ENCODE measurements at regions not wholly inside any gene's neighbourhood (a gene's known extent, or its start where the extent isn't known, plus 50 kb on each side); places are given as distances from the start of the nearest gene placed in this dataset.

DNA sequence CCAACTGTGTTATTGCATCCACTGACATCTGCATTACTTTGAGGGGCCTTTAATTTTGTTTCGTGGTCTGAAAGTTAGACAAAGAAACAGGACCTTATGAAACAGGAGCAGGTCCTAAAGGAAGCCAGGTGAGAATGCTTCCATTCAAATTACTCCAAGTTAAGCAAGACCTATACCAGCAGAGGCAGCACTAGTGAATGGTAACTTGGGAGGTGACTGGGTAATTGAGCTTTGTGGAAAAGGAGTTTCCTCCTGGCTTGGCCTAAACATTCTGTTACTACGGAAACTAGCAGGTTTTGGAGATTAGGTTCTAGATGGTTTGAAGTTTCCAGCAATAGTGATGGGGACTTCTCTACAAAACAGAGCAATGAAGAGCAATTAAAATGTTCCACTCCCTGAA is 173.5 kb downstream of the NKX6-1 start:
- whole genome bisulfite sequencing: 74% methylated on average over 2 of the region's 2 CpGs
- Histone ChIP-seq H3K9me3 (ENCODE audit: control insufficient read depth in 4 of 4, low read length in 3 of 4) (no peaks in the 10 kb centered on the region), H3K4me3 (ENCODE audit: low read depth in 1 of 3, low read length in 3 of 3) (no peak overlapping the region), H3K36me3 (ENCODE audit: control insufficient read depth in 4 of 4, insufficient read depth in 3 of 4, low read depth in 1 of 4, low read length in 3 of 4) (no peaks in the 10 kb centered on the region), H3K4me1 (ENCODE audit: control insufficient read depth in 4 of 4, insufficient read depth in 4 of 4, low read length in 3 of 4) (no peaks in the 10 kb centered on the region), H3K9ac (ENCODE audit: low read depth in 1 of 2, low read length in 2 of 2) (no peak overlapping the region), H3K27me3 (ENCODE audit: control insufficient read depth in 4 of 4, insufficient read depth in 4 of 4, low read length in 3 of 4) (no peaks in the 10 kb centered on the region), H3K27ac (ENCODE audit: low read depth in 1 of 2, low read length in 2 of 2) (no peak overlapping the region)
- no peak for TF ChIP-seq TAF1 (conservative IDR thresholded peaks at IDR 0.05)
- no peak for TF ChIP-seq SP1 (IDR thresholded peaks at IDR 0.05)
- no peak for TF ChIP-seq HNF4G (IDR thresholded peaks at IDR 0.05)
- TF ChIP-seq, protein P1, sequence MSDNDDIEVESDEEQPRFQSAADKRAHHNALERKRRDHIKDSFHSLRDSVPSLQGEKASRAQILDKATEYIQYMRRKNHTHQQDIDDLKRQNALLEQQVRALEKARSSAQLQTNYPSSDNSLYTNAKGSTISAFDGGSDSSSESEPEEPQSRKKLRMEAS (IDR thresholded peaks at IDR 0.05): no peak
- TF ChIP-seq, protein P2, sequence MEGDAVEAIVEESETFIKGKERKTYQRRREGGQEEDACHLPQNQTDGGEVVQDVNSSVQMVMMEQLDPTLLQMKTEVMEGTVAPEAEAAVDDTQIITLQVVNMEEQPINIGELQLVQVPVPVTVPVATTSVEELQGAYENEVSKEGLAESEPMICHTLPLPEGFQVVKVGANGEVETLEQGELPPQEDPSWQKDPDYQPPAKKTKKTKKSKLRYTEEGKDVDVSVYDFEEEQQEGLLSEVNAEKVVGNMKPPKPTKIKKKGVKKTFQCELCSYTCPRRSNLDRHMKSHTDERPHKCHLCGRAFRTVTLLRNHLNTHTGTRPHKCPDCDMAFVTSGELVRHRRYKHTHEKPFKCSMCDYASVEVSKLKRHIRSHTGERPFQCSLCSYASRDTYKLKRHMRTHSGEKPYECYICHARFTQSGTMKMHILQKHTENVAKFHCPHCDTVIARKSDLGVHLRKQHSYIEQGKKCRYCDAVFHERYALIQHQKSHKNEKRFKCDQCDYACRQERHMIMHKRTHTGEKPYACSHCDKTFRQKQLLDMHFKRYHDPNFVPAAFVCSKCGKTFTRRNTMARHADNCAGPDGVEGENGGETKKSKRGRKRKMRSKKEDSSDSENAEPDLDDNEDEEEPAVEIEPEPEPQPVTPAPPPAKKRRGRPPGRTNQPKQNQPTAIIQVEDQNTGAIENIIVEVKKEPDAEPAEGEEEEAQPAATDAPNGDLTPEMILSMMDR (IDR thresholded peaks at IDR 0.05; ENCODE audit: low read depth, low read length, missing input control): no peak
- TF ChIP-seq HNF4A (conservative IDR thresholded peaks at IDR 0.05): no peak
- no peak for TF ChIP-seq EGR1 (IDR thresholded peaks at IDR 0.05; ENCODE audit: low read depth in 2 of 2)
- TF ChIP-seq FOXA2 (IDR thresholded peaks at IDR 0.05): no peak
- DNase-seq (ENCODE audit: low spot score): no peak

DNA sequence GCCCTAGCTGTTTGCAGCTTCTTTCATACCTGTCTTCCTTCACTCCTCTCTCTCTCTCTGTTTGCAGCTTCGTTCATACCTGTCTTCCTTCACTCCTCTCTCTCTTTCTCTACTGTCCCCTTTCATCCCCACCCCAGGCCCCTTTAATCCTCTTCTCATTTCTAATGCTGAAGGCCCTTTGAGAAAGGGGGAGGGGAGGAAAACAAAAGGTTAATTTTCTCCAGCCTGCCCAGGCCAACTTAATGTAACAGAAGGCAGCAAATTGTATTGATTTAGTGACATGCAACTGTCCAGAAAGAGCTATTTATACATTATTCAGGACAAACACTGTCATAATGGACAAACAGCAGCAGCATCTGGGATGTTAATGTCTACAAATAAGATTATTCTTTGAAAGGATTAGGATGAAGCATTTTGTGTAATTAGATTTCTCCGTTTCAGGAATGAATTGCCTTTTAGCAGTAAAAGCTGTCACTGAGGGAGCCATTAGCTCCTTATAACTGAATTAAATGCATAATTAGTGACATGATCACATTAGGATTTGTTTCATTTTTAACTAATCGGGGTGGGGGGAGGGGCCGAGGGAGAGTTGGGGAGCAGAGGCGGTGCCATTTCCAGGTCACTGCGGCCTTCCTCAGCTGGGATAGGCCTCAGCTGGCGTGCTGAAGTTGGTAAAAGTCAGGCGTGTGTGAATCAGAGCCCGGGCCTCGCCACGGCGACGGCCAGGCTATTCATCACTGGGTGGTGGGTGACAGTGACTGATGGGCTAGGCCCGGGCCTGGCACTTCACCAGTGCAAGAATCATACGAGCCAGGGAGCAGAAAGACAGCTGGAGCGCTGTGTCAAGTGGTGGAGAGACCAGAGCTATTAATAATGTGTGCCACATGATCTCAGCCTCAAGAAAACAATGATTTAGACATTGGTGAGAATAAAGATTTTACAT is 174.5 kb downstream of the NKX6-1 start:
- 62% methylated on average over 16 of the region's 16 CpGs for WGBS
- TF ChIP-seq, protein P2 (IDR thresholded peaks at IDR 0.05; ENCODE audit: low read depth, low read length, missing input control): no peak
- no peak for TF ChIP-seq YY1 (IDR thresholded peaks at IDR 0.05)
- no peak for TF ChIP-seq FOXA1 (IDR thresholded peaks at IDR 0.05)
- no peak for TF ChIP-seq RAD21 (IDR thresholded peaks at IDR 0.05)
- TF ChIP-seq NR2F2 (IDR thresholded peaks at IDR 0.05): no peak
- no peak for TF ChIP-seq HNF4A (conservative IDR thresholded peaks at IDR 0.05)
- TF ChIP-seq TAF1 (conservative IDR thresholded peaks at IDR 0.05): no peak
- TF ChIP-seq, protein P1 (IDR thresholded peaks at IDR 0.05): no peak
- TF ChIP-seq GABPA (IDR thresholded peaks at IDR 0.05 in 1 of 2, conservative IDR thresholded peaks at IDR 0.05 in 1 of 2): no peak
- TF ChIP-seq FOXA2 (IDR thresholded peaks at IDR 0.05): no peak
- TF ChIP-seq, protein P3, sequence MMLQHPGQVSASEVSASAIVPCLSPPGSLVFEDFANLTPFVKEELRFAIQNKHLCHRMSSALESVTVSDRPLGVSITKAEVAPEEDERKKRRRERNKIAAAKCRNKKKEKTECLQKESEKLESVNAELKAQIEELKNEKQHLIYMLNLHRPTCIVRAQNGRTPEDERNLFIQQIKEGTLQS (IDR thresholded peaks at IDR 0.05): no peak
- no peak for TF ChIP-seq EGR1 (IDR thresholded peaks at IDR 0.05; ENCODE audit: low read depth in 2 of 2)
- no peak for TF ChIP-seq RXRA (IDR thresholded peaks at IDR 0.05)
- TF ChIP-seq, protein P4, sequence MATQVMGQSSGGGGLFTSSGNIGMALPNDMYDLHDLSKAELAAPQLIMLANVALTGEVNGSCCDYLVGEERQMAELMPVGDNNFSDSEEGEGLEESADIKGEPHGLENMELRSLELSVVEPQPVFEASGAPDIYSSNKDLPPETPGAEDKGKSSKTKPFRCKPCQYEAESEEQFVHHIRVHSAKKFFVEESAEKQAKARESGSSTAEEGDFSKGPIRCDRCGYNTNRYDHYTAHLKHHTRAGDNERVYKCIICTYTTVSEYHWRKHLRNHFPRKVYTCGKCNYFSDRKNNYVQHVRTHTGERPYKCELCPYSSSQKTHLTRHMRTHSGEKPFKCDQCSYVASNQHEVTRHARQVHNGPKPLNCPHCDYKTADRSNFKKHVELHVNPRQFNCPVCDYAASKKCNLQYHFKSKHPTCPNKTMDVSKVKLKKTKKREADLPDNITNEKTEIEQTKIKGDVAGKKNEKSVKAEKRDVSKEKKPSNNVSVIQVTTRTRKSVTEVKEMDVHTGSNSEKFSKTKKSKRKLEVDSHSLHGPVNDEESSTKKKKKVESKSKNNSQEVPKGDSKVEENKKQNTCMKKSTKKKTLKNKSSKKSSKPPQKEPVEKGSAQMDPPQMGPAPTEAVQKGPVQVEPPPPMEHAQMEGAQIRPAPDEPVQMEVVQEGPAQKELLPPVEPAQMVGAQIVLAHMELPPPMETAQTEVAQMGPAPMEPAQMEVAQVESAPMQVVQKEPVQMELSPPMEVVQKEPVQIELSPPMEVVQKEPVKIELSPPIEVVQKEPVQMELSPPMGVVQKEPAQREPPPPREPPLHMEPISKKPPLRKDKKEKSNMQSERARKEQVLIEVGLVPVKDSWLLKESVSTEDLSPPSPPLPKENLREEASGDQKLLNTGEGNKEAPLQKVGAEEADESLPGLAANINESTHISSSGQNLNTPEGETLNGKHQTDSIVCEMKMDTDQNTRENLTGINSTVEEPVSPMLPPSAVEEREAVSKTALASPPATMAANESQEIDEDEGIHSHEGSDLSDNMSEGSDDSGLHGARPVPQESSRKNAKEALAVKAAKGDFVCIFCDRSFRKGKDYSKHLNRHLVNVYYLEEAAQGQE (IDR thresholded peaks at IDR 0.05): no peak
- no peak for TF ChIP-seq SP1 (IDR thresholded peaks at IDR 0.05)
- TF ChIP-seq, protein P5, sequence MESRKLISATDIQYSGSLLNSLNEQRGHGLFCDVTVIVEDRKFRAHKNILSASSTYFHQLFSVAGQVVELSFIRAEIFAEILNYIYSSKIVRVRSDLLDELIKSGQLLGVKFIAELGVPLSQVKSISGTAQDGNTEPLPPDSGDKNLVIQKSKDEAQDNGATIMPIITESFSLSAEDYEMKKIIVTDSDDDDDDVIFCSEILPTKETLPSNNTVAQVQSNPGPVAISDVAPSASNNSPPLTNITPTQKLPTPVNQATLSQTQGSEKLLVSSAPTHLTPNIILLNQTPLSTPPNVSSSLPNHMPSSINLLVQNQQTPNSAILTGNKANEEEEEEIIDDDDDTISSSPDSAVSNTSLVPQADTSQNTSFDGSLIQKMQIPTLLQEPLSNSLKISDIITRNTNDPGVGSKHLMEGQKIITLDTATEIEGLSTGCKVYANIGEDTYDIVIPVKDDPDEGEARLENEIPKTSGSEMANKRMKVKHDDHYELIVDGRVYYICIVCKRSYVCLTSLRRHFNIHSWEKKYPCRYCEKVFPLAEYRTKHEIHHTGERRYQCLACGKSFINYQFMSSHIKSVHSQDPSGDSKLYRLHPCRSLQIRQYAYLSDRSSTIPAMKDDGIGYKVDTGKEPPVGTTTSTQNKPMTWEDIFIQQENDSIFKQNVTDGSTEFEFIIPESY (IDR thresholded peaks at IDR 0.05): no peak
- no peak for TF ChIP-seq JUND (IDR thresholded peaks at IDR 0.05)
- TF ChIP-seq HNF4G (IDR thresholded peaks at IDR 0.05): no peak

More for the DNA sequence above, 174.5 kb downstream of the NKX6-1 start:
- no peak overlapping the region for H3K4me3 ChIP-seq (ENCODE audit: low read depth in 1 of 3, low read length in 3 of 3)
- H3K9ac ChIP-seq (ENCODE audit: low read depth in 1 of 2, low read length in 2 of 2): no peak overlapping the region
- no peak for DNase-seq (ENCODE audit: low spot score)
- H3K4me1 ChIP-seq (ENCODE audit: control insufficient read depth in 4 of 4, insufficient read depth in 4 of 4, low read length in 3 of 4): no peaks in the 10 kb centered on the region
- H3K36me3 ChIP-seq (ENCODE audit: control insufficient read depth in 4 of 4, insufficient read depth in 3 of 4, low read depth in 1 of 4, low read length in 3 of 4): no peaks in the 10 kb centered on the region
- no peak overlapping the region for H3K27ac ChIP-seq (ENCODE audit: low read depth in 1 of 2, low read length in 2 of 2)
- no peaks in the 10 kb centered on the region for H3K9me3 ChIP-seq (ENCODE audit: control insufficient read depth in 4 of 4, low read length in 3 of 4)
- H3K27me3 ChIP-seq (ENCODE audit: control insufficient read depth in 4 of 4, insufficient read depth in 4 of 4, low read length in 3 of 4): peaks cover 0 to 4% (median 0%) of the 10 kb centered on the region in 4 donors
